ENCODE measurements at regions not wholly inside any gene's neighbourhood (a gene's known extent, or its start where the extent isn't known, plus 50 kb on each side); places are given as distances from the start of the nearest gene placed in this dataset.

DNA sequence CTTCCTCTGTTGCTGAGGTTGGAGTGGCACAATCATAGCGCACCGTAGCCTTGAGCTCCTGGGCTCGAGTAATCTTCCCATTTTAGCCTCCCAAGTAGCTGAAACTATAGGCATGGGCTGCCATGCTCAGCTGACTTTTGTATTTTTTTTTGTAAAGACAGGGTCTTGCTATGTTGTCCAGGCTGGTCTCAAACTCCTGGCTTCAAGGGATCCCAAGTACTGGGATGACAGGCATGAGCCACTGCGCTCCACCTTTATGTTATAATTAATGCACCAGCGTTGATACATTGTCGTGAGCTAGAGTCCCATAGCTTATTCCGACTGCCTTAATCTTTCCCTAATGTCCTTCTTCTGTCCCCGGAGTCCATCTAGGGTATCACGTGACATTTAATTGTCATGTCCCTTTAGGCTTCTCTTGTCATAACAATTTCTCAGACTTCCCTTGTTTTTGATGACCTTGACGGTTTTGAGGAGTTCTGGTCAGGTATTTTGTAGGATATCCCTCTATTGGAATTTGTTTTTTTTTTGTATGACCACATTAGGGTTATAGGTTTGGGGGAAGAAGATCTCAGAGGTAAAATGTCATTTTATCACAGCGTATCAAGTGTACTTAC is 63.9 kb downstream of the CEBPB start:
- H3K4me1 Mint-ChIP-seq, result peaks cover 12% of the 10 kb centered on the region
- H3K36me3 Mint-ChIP-seq (ENCODE audit: low read depth), result no peaks in the 10 kb centered on the region
- H3K27me3 Mint-ChIP-seq (ENCODE audit: low read depth), result no peaks in the 10 kb centered on the region
- TF ChIP-seq, protein P1, sequence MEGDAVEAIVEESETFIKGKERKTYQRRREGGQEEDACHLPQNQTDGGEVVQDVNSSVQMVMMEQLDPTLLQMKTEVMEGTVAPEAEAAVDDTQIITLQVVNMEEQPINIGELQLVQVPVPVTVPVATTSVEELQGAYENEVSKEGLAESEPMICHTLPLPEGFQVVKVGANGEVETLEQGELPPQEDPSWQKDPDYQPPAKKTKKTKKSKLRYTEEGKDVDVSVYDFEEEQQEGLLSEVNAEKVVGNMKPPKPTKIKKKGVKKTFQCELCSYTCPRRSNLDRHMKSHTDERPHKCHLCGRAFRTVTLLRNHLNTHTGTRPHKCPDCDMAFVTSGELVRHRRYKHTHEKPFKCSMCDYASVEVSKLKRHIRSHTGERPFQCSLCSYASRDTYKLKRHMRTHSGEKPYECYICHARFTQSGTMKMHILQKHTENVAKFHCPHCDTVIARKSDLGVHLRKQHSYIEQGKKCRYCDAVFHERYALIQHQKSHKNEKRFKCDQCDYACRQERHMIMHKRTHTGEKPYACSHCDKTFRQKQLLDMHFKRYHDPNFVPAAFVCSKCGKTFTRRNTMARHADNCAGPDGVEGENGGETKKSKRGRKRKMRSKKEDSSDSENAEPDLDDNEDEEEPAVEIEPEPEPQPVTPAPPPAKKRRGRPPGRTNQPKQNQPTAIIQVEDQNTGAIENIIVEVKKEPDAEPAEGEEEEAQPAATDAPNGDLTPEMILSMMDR (conservative IDR thresholded peaks at IDR 0.05), result no peak
- no peaks in the 10 kb centered on the region for H3K9me3 Mint-ChIP-seq
- H3K4me3 Mint-ChIP-seq, result no peak overlapping the region
- DNase-seq (ENCODE audit: low read depth, low spot score), result no peak
- no peak overlapping the region for H3K27ac Mint-ChIP-seq (ENCODE audit: unreplicated experiment)

DNA sequence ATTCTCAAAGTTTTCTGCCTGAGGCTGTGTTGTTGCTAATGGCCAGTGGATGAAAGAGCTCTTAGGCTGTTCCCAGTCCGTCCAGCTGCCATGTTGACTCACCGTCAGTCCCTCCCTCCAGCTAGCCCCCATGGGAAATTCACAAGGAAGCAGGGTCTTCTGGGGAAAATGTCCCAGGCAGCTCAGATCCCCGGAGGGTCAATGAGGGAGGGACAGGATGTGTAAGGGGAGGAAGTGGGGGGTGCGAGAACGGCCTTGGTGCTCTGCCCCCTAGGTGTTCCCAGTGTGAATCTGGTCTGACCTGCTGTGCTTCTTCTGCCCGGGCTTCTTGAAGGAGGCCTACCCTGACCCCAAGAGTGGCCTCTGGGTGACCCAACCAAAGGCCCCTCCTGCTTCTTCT is 65.9 kb downstream of the CEBPB start:
- no peak overlapping the region for H3K27ac Mint-ChIP-seq (ENCODE audit: unreplicated experiment)
- no peak for DNase-seq (ENCODE audit: low read depth, low spot score)
- TF ChIP-seq, protein P1 (conservative IDR thresholded peaks at IDR 0.05), result no peak
- no peaks in the 10 kb centered on the region for H3K36me3 Mint-ChIP-seq (ENCODE audit: low read depth)
- H3K4me1 Mint-ChIP-seq, result peaks cover 17% of the 10 kb centered on the region
- no peaks in the 10 kb centered on the region for H3K9me3 Mint-ChIP-seq
- H3K4me3 Mint-ChIP-seq, result no peak overlapping the region
- H3K27me3 Mint-ChIP-seq (ENCODE audit: low read depth), result no peaks in the 10 kb centered on the region

DNA sequence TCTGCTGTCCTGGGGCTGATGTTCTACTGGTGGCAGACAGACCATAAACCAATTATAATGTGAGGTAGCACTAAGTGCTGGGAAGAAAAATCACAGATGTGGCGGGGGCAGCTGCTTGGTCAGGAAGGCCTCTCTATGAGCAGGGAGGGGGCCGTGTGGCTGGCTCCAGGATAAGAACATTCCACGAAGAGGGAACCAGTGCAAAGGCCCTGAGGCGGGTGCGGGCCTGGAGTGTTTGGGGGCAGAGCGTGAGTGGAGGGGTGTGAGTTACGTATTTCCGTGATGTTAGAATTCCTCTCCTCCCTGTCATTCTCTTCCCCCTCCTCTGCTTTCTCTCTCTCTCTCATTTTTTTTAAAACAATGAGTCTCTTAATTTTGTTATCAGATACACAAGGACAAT is 67.2 kb downstream of the CEBPB start:
- H3K36me3 Mint-ChIP-seq (ENCODE audit: low read depth), result no peaks in the 10 kb centered on the region
- no peak overlapping the region for H3K27ac Mint-ChIP-seq (ENCODE audit: unreplicated experiment)
- H3K9me3 Mint-ChIP-seq, result no peaks in the 10 kb centered on the region
- no peaks in the 10 kb centered on the region for H3K27me3 Mint-ChIP-seq (ENCODE audit: low read depth)
- no peak overlapping the region for H3K4me3 Mint-ChIP-seq
- TF ChIP-seq, protein P1 (conservative IDR thresholded peaks at IDR 0.05), result no peak
- peaks cover 17% of the 10 kb centered on the region for H3K4me1 Mint-ChIP-seq
- DNase-seq (ENCODE audit: low read depth, low spot score), result no peak

DNA sequence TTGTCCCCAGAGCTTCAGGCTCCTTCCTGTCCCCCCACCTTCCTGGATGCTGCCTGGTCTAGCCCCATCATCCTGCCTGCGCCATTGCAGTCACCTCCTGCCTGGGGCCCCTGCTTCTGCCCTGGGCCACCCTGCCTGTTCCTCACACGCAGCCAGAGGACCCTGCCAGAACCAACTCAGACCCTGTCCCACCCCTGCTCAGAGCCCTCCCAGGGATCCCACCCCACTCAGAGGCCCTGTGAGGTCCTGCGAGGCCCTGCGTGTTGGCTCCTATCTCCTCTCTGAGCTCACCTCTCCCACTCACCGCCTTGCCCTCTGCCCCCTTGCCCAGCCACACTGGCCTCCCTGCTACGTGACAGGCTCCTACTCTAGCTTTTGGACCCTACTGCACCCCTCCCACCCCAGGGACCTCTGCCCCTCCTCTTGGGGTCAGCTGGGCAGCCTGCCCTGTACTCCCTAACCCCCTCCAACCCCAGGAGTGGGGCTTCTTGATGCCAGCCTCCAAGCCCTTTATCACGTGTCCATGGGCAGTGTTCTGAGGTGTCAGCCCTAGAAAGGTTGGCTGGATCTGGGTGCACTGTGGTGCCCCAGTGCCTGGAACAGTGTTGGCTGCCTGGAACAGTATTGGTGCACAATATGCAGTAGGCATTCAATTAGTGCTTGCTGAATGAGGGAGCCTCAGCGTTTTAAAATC is 68.3 kb downstream of the CEBPB start:
- Mint-ChIP-seq H3K9me3 (no peaks in the 10 kb centered on the region), H3K27me3 (ENCODE audit: low read depth) (no peaks in the 10 kb centered on the region), H3K36me3 (ENCODE audit: low read depth) (no peaks in the 10 kb centered on the region), H3K4me1 (peaks cover 17% of the 10 kb centered on the region), H3K4me3 (no peak overlapping the region), H3K27ac (ENCODE audit: unreplicated experiment) (no peak overlapping the region)
- no peak for DNase-seq (ENCODE audit: low read depth, low spot score)
- TF ChIP-seq, protein P1 (conservative IDR thresholded peaks at IDR 0.05), result no peak

DNA sequence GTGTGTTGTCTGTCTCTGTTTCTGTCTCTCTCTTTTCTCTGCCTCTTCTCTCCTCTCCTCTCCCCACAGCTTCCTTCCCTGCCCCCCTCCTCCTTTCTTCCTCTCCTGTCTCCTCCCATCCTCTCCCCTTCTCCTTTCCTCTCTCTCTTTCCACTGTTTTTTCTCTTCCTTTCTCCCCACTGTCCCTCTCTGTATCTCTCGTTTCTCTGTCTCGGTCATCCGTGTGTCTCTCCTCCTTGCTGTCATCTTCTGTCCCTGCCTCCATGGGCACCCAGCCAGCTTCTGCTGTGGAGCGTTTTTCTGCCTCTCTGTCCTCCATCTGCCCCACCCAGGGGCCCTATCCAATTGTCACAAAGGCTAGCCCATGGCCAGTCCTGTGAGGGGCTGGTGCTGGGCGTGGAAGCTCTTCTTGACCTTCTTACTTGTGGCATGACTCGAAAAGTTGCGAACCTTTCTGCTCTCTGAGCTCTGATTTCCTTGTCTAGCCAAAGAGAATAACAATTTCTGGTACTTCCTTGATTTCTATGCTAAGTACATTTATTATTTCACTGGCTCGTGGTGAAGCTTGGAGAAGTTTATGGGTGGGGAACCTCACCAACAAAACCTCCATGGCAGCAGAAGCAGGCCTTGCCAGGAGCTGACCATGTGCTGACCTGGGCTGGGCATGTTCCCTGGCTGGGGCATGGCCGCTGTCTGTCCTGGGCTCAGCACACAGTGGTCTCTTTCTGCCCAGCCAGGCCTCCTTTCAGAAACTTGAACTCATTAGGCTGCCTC is 69.3 kb downstream of the CEBPB start:
- Mint-ChIP-seq H3K27ac (ENCODE audit: unreplicated experiment) (no peak overlapping the region), H3K4me3 (no peak overlapping the region), H3K9me3 (no peaks in the 10 kb centered on the region), H3K4me1 (peaks cover 17% of the 10 kb centered on the region), H3K36me3 (ENCODE audit: low read depth) (no peaks in the 10 kb centered on the region), H3K27me3 (ENCODE audit: low read depth) (no peaks in the 10 kb centered on the region)
- TF ChIP-seq, protein P1 (conservative IDR thresholded peaks at IDR 0.05), result no peak
- DNase-seq (ENCODE audit: low read depth, low spot score), result no peak

Measured in neural crest cell (in vitro differentiated cells).